ENCODE measurements at regions not wholly inside any gene's neighbourhood (a gene's known extent, or its start where the extent isn't known, plus 50 kb on each side); places are given as distances from the start of the nearest gene placed in this dataset.
"Not testable (repeated sequence)": the region's sequence is repeated elsewhere in the genome, so short reads cannot be mapped to it uniquely, and the experiment has no call there.

DNA sequence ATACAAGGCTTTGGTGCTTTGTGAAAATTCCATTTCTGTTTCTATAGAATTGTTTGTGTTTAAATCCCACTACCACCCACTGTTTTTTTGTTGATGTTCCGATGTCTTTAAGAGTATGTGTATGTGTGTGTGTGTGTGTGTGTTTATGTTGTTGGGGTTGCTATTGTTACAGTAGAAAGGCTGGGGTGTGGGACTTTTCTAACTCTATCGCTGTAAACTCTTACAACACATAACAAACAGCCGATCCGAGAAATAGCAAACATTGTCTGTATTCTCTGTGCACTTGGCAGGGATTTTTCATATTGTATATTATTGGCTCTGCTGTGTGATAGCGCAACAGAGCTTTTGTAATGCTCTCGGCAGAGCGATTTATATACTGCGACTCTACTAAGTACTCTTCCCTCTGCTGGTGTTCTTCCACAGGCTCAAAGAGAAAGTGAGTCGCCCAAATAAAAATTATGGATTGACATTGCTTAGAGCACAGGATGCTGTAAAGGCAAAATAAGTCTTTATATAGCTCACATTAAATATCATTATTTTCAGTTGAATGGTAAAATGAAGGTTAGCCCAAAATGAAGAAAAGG lies 492.2 kb upstream of the ARRDC3 start:
- no peak for DNase-seq

DNA sequence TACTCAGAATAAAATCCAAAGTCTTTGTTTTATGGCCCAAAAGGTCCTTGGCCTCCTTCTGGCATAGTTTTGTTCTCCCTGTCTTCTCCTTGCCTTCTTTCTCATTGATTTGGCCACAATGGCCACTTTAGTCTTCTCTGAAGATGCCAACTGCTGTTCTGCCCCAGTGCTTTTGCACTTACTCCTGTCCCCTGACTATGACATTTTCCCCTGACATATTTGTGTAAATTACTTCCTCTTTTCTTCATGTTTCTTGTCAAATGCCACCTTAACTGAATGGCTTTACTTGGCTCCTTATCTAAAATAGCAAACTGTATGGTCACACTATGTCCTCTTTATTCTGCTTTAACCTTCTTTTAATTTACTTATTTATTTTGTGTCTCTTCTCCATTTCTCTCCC lies 484.7 kb upstream of the ARRDC3 start:
- no peak for DNase-seq

DNA sequence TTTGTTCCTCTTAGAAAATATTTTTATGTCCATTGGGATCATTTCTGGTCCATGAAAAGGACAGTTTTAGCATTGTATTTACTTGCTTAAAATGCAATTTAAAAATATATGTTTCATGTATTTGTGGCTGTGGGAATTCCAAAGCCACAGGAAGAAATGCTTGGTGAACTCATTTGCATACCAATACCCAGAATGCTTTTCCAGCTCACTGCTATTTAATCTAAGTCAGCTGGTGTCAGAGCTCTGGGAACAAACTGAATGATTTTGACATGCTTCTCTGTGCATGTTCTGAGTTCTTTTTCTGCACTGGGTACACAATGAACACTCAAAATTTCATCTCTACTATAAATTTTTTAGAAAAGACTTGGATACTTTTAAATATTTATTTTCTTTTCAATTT lies 482.8 kb upstream of the ARRDC3 start:
- DNase-seq: no peak

DNA sequence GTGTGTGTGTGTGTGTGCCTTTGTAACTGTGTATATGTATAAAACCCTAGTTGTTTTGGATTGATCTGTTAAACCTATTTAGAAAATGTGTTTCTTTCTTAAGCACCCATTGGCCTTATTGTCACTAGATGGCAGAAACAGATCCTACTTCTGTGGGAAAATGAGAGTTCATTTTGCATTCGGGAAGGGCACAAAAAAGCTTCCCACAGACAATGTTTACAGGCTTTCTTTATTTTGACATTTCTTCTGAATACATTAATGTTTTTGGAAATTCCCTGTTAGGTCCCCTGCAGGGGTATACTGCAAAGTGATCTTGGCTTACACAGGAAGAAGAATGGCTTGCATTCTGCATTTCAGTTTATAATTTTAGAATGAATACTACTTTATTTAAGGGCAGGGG lies 481.8 kb upstream of the ARRDC3 start:
- DNase-seq: no peak

DNA sequence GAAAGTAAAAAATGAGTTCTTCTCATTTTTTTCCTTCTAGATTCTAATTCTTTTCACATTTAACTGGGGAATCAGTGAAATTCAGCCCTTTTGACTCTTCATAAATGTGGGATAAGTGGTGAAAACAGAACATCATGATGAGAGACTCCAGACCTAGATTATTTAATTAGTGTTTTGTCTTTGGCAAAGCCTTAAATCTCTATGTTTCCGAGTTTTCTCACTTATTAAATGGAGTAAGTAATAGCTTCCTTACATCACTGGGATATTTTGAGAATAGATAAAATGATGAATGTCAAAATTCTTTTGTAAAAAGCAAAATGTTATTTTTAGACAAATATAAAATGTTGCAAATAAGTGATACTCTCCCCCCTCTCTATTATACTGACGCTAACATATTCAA lies 468.6 kb upstream of the ARRDC3 start:
- no peak for DNase-seq

DNA sequence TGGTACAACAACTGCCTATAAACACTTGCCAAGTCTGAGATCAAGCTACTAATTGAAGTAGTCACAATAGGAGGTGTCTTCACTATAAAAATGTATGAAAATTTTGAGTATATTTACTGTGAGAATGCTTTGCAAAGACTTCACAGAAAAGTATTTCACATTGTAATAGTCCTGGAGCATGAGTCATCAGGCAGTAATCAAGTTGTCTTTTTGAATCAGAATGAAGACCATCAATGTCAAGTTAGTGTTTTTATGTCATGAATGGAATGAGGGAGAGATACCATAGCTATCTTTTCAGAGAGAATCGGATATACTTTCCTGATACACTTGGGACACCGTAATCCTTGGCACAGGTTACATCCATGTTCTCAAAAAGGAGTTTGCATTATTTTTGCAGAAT lies 466.9 kb upstream of the ARRDC3 start:
- DNase-seq: no peak

DNA sequence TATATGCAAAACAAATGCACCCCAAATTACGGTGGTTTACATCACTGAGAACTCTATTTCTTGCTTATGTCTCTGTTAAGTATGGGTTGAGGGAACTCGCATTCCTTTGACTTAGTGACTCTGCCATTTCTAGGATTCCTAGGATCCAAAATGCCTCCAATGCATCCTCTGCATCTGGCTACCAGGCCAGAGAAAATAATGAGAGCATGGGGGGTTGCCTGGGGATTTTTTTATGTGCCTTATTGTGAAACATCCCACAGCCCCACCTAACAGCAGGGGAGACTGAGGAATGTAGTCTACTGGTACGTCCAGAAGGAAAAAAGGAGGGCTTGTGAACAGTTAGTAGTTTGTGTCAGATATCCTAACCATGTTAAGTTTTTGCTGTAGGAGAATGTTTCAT lies 466.0 kb upstream of the ARRDC3 start:
- peak; percentile 54 for DNase-seq

DNA sequence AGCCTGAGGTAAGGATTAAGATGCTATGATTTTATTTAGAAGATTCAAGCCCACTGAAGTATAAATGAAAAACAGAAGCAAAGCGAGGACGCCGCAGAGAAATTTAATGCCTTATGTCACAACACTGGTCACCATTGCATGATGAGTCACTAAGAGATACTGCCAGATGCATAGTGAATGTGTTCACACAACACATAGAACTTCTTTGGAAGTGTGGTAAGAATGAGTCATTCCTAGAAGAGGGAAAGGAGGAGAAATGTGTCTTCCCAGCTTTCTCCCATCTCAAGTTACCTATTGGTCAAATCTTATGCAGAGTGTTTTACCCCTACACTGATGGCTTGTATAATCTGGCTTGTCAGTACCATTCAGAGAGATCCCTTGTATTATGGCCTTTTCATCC lies 465.3 kb upstream of the ARRDC3 start:
- DNase-seq: peak; percentile 62

DNA sequence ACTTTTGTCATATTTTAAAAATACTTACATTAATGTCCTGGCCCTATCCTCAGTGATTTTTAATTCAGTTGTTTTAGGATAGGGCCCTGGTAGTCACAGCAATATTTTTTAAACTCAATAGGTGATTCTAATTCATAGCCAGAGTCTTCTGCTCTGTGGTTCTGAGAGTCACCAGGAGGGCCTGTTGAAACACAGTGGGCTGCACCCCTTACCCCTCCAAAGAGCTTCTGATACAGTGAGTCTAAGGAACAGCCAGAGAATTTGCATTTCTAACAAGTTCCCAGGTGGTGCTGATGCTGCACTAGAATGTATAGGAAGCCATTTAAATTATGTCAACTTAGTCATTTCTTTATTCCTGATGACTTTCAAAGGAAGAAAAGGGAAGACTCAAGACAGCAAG lies 458.3 kb upstream of the ARRDC3 start:
- no peak for DNase-seq

DNA sequence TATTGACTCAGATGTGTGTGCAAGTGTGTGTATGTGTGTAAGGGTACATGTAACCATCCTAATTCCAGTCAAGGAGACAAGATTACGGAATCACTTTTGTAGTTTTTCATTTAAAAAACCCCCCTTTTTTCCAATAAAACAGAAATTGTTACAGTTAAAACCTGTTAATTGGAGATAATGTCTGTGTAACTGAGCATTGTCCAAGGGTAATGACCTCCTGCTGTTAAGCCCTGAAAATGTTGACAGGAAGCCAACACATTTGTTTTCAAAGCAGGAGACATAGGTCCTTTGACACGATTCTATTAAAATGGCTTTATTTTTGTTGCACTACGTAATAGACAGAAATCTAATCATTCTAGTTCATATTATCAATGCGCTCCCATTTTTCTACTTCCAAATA lies 457.3 kb upstream of the ARRDC3 start:
- no peak for DNase-seq

DNA sequence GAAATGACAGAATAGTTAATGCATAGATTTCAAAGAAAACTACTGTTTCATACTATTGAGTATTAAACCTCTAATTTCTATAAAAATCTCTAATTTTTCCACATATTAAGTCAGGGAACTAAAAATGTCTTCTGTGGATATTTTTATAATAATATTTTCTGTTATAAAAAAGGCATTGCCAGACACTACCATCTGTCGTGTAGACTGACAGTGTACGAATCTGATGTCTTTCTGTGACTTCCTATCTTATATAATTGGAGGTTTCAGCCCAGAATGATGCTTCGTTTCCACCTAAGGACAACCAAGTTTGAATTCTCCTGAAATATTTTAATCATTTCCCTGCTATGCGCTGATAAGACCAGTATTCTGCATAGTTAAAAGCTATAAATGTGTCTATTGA lies 456.6 kb upstream of the ARRDC3 start:
- no peak for DNase-seq

DNA sequence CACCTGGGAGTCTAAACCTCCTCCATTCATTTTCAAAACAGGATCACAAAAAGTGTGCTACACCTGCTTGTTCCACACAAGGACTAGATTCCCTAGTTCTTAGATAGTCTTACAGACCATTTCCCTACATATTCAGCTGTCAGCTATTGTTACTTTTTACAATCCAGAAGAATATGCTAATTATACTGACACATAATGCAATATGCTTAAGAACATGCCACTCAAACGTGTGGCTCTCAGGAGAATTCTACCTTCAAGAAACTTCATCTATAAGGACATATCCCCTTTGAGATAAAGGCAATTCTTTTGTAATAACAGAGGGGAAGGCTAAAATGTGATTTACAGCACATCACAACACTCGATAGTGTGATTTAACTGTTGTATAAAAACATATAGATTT lies 456.1 kb upstream of the ARRDC3 start:
- no peak for DNase-seq

DNA sequence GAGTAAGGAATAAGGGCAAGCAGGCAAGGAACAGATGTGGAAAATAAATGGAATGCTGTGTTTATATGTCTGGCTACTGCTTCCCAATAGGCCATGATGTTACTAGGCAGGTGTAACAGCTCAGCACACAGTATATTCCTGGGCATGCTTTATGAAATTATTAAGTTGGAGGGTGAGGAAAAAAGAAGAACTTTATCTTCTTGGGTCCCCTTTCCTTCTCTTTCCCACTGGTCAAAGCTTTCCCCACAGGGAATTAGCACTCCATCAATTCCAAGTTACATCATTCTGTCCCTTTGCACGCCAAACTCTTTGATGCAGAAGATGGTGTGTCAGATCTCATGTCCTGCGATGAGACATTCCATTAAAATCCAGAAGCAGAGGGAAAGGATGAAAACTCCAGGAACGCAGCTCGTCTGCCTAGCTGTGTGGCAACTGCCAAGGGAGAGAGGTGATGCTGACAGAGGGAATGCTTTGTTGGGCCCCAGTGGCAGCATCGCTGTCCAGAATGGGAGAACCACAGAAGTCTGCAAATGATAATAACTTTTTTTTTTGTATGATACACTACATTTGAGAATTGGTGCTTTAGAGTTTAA lies 447.3 kb upstream of the ARRDC3 start:
- no peak for DNase-seq

DNA sequence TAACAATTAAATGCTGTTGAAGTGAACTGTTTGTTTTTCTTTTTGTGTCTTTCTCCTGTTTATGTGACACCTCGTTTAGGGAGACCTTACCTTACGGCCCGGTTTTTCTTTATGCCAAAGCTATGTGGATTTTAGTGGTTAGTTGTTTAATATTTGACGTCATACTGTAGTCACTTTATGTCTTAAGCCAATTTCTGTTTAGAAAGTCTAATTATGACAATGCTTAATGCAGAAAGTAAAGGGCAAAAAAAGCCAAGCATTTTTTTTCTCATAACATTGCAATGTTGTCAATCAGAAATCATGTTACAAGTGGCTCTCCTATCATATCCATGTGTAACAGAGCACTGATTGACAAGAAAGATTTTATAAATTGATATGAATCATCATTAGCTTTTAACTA lies 442.5 kb upstream of the ARRDC3 start:
- DNase-seq: no peak

DNA sequence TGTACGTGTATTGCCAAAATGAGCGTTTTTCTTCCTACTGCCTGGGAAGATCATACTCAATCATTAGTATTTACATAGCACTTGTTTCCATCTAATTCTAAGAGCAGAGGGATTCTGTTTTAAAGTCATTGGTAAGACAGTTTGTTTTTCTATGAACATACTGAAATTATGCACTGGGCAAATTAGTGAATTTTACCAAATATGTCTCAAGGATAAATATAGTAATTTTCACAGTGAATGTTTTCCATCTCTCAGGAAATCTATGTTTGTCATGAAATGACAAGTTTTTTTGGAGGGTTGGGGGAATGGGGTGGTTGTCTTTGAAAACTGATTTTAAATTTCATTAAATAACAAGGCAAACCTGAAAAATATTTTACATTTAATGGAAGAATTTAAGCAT lies 441.3 kb upstream of the ARRDC3 start:
- DNase-seq: no peak

DNA sequence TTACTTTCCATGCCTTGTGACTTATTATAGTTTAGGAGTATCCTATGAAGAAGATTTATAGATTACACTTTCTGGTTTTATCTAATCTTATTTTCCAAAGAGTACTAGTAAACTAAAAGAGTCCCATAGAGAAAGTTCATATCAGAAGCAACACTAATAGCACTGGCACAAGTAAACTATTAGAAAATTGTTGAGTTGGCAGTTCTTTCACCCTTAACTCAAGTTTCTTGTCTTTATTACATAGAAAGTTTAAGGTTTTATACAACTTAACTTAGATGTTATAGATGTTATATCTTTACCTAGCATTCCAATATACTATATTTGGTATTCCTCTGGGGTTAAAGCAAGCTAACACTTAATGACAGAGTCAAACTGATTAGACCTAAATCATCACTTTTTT lies 437.8 kb upstream of the ARRDC3 start:
- no peak for DNase-seq

DNA sequence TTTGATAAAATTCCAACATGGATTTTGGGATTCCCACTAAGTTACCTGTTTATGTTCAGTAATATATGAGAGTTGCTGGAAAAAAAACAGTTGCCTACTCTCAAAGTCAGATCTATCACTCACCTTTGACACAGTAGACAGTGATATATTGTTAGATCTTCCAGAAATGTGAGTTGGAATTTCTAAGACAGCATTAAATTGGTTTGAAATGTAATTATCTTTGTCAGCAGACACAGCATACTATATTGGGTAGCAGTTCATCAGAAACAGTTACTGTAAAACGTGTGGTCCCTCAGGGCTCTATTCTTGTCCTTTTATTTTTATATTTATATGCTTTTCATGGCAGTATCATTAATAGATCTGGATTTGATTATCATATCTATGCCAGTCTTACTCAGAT lies 433.6 kb upstream of the ARRDC3 start:
- DNase-seq: no peak

DNA sequence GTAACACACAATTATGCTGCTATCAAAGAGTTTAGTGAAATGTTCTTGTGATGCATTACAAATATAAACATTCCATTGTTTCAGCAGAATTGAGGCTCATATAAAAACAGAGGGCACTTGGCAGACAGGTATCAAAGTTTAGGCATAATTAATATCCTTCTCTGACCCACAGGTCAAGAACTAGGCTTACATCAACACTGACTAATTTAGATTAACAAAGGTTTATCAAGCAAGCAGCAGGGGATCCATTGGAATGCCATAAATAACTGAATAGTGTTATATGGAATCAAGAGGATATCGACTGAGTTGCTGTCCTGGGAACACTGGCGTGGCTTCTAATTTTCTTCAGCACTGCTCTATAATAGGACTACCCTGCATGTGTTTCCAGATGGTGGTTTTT lies 414.5 kb upstream of the ARRDC3 start:
- no peak for DNase-seq

DNA sequence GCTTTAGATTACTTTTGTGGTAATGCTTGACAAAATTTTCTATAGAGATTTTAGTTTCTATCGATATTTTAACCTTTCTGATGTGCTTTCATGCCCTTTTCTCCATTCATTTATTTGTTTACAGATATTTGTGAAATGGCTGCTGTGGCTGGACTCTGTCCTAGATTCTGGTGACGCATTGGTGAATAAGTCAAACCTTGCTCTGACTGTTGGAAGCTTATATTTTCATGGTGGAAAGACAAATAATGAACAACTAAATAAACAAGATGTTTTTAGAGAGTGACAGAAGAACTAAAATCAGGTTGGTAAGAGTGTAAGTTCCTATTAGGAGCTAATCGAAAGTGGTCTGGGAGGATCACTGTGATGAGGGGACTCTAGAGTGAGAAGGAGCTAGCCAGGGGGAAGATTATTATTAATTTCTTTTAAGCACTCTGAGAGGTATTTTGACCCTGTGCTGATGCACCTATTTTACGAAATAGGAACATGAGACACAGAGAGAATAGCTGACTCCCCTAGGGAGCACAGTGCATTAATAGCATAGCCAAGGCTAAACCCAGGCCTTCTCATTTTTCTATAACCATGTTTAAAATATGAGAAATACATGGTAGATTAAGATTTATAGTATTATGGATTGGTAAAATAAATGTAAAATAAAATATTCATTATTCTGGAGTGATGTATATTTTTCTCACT lies 411.9 kb upstream of the ARRDC3 start:
- DNase-seq: no peak

DNA sequence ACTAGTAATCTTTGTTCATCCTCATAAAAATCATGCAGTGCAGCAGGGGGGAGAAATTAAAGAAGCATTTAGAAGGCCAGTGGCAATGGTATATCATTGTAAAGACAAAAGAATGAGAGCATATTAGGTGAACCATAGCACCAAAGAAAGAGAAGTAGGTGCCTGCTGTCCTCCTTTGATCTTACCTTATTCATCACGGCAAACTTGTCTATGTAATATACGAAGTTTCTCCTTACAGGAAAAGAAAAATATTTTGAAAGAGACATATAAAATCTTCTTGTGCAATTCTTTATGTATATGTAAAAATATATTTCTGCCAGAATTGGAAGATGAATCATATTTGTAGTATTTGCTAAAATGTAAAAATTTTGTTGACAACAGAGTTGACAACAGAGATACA lies 411.3 kb upstream of the ARRDC3 start:
- no peak for DNase-seq

DNA sequence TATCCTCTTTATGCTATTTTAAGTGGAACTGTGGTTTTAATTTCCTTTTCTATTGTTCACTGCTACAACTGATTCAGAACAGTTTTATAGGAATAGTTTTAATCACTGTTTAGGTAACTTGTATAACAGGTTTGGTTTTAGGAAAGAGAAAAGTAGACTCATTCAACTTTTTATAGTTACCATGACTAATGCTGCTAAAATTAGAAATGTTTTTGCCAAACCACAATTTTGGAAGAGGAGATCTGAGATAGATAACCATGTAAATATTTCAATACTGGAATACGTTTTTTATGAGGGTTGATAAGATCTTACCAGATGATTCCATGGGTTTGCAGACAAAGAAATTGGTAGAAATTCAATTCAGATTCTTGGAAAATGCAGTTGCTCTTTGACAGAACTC lies 404.6 kb upstream of the ARRDC3 start:
- DNase-seq: no peak

DNA sequence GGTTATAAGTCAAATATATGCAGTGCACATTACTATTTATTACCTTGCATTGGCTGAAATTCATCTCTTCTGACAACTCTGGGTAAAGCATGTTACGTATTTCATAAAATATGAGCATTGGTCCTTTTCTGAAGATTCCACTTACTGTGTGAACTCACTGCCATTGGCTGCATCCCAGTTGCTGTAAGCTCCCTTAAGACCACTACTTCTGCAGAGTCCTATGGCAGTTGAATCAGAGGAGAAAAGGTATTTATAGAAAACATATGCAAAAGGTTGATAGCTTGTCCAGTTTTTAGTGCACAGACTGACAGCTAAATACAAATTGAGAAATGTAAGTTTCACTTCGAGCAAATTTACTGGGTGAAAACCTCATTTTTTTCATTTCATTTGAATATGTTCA lies 394.6 kb upstream of the ARRDC3 start:
- DNase-seq: no peak

DNA sequence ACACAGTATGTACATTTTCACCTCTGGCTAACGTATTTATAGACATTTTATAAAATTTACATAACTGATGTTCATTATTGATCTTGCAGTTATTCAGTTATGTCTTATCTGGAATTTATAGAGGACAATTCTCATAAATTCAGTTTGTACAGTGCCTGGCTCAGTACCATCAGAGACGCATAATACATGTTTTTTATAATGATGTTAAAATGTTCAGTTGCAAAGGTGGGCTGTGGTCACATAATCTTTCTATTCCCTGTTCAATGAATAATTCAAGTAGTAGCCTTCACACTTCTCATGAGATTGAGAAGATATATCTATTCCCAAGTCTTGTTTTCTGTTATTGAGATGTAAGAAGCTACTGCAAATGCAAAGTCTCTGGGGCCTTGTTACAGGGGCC lies 393.1 kb upstream of the ARRDC3 start:
- DNase-seq: no peak

DNA sequence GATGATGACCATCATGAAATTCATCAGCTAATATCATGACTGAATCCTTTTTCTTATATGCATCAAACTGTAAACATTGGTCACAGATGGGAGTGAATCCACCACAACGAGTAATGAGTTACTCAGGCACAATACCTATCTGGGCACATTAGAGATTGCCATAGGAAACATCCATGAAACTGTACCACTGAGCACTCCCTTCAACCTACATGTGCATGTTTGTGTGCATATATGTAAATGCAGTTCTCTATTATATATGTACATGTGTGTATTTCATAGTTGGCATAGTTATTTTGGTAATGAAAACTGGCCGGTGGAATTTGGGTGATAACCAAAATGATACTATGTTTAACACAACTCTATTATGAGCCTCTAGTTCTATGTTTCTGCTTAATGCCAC lies 387.3 kb upstream of the ARRDC3 start:
- DNase-seq: no peak

DNA sequence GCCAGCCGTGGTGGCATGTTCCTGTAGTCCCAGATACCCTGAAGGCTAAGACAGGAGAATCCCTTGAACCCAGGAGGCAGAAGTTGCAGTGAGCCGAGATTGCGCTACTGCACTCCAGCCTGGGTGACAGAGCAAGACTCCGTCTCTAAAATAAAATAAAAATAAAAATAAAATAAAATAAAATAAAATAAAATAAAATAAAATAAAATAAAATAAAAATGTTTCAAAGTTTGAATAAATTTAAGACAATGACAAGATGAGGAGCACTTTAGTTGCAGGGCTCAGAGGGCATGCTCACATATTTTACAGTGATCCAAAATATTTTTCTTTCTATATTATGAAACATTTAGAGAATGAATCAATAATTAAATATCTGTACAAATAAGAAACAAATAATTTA lies 374.3 kb upstream of the ARRDC3 start:
- DNase-seq: not testable (repeated sequence)

All from islet precursor cell (in vitro differentiated cells).